ACC112 (cell line): ENCODE measurements at regions not wholly inside any gene's neighbourhood (a gene's known extent, or its start where the extent isn't known, plus 50 kb on each side); places are given as distances from the start of the nearest gene placed in this dataset.

Experiments
- H2AFZ ChIP-seq: fragments of 200-600 bp; sonication (generic); one replicate; pipeline ENCODE4 v1.6.0; 2017; ENCODE audit warnings: antibody characterized with exemption, low read length; ENCODE audit not compliant: unreplicated experiment
- H3K27ac ChIP-seq: fragments of 200-600 bp; sonication (generic); 2 replicates; pipeline ENCODE4 v1.5.1; 2014; ENCODE audit warnings: low read depth, mild to moderate bottlenecking, antibody characterized with exemption, low read length, moderate library complexity
- H3K27me3 ChIP-seq: fragments of 200-600 bp; sonication (generic); 2 replicates; pipeline ENCODE4 v1.6.1; 2014; ENCODE audit warnings: mild to moderate bottlenecking, antibody characterized with exemption, low read length, moderate library complexity, mixed read lengths; ENCODE audit not compliant: insufficient read depth
- H3K36me3 ChIP-seq: fragments of 200-600 bp; sonication (generic); 2 replicates; pipeline ENCODE4 v1.6.1; 2016; ENCODE audit warnings: mild to moderate bottlenecking, antibody characterized with exemption, low read length, moderate library complexity, mixed read lengths; ENCODE audit not compliant: insufficient read depth
- H3K4me1 ChIP-seq: fragments of 200-600 bp; sonication (generic); one replicate; pipeline ENCODE4 v1.6.1; 2016; ENCODE audit warnings: low read length, mixed read lengths; ENCODE audit not compliant: insufficient read depth, unreplicated experiment, control insufficient read depth
- H3K4me3 ChIP-seq: fragments of 200-600 bp; sonication (generic); 2 replicates; pipeline ENCODE4 v1.5.1; 2014; ENCODE audit warnings: mild to moderate bottlenecking, low read depth, low read length
- H3K79me2 ChIP-seq: fragments of 200-600 bp; sonication (generic); one replicate; pipeline ENCODE4 v1.6.0; 2016; ENCODE audit warnings: low read length; ENCODE audit not compliant: control insufficient read depth, unreplicated experiment, insufficient read depth

- H3K27ac ChIP-seq: no peak overlapping the region
- no peak overlapping the region for H3K4me3 ChIP-seq
- no peak overlapping the region for H2AFZ ChIP-seq
- H3K27me3 ChIP-seq: no peaks in the 10 kb centered on the region
- no peaks in the 10 kb centered on the region for H3K79me2 ChIP-seq
- peaks cover 6% of the 10 kb centered on the region for H3K4me1 ChIP-seq
- peaks cover 9% of the 10 kb centered on the region; the same call in 1 of the 2 replicates for H3K36me3 ChIP-seq
Observed at GRCh38 chr2:216274194-216274840, 98.0 kb downstream of the MARCHF4 start.

GRCh38 chr2:216261042-216261537 is 111.2 kb downstream of the MARCHF4 start:
- no peaks in the 10 kb centered on the region for H3K79me2 ChIP-seq
- H3K27ac ChIP-seq: no peak overlapping the region
- H2AFZ ChIP-seq: no peak overlapping the region
- H3K4me3 ChIP-seq: no peak overlapping the region
- H3K4me1 ChIP-seq: no peaks in the 10 kb centered on the region
- H3K36me3 ChIP-seq: peaks cover 9% of the 10 kb centered on the region; the same call in 1 of the 2 replicates
- H3K27me3 ChIP-seq: no peaks in the 10 kb centered on the region

GRCh38 chr2:216260629-216261028 is 111.7 kb downstream of the MARCHF4 start:
- Histone ChIP-seq H3K79me2 (no peaks in the 10 kb centered on the region), H3K27ac (no peak overlapping the region), H3K4me1 (no peaks in the 10 kb centered on the region), H3K4me3 (no peak overlapping the region), H2AFZ (no peak overlapping the region), H3K36me3 (peaks cover 9% of the 10 kb centered on the region; the same call in 1 of the 2 replicates), H3K27me3 (no peaks in the 10 kb centered on the region)

- no peaks in the 10 kb centered on the region for H3K27me3 ChIP-seq
- H3K79me2 ChIP-seq: no peaks in the 10 kb centered on the region
- H2AFZ ChIP-seq: no peak overlapping the region
- no peak overlapping the region for H3K4me3 ChIP-seq
- H3K36me3 ChIP-seq: peaks cover 9% of the 10 kb centered on the region; the same call in 1 of the 2 replicates
- no peaks in the 10 kb centered on the region for H3K4me1 ChIP-seq
- H3K27ac ChIP-seq: no peak overlapping the region
Observed at GRCh38 chr2:216259081-216259480, 113.2 kb downstream of the MARCHF4 start.

- no peaks in the 10 kb centered on the region for H3K79me2 ChIP-seq
- no peak overlapping the region for H3K4me3 ChIP-seq
- H3K4me1 ChIP-seq: no peaks in the 10 kb centered on the region
- peaks cover 9% of the 10 kb centered on the region; the same call in 1 of the 2 replicates for H3K36me3 ChIP-seq
- no peaks in the 10 kb centered on the region for H3K27me3 ChIP-seq
- no peak overlapping the region for H3K27ac ChIP-seq
- H2AFZ ChIP-seq: no peak overlapping the region
Observed at GRCh38 chr2:216257089-216257488, 115.2 kb downstream of the MARCHF4 start.
